Progenitor cell of endocrine pancreas (in vitro differentiated cells): ENCODE measurements at regions not wholly inside any gene's neighbourhood (a gene's known extent, or its start where the extent isn't known, plus 50 kb on each side); places are given as distances from the start of the nearest gene placed in this dataset.

Source experiments
- DNase-seq: peaks from one replicate; pipeline ENCODE4 v3.0.0; 2021; ENCODE audit warnings: low spot score; ENCODE audit not compliant: unreplicated experiment
- H3K27ac Mint-ChIP-seq: 2 replicates; pipeline ENCODE4 v1.8.0; 2021; ENCODE audit warnings: mild to moderate bottlenecking, moderate library complexity, mixed read lengths
- H3K27me3 Mint-ChIP-seq: 2 replicates; pipeline ENCODE4 v1.8.0; 2021; ENCODE audit warnings: mixed read lengths
- H3K36me3 Mint-ChIP-seq: 2 replicates; pipeline ENCODE4 v1.8.0; 2022; ENCODE audit warnings: mixed read lengths; ENCODE audit not compliant: insufficient read depth
- H3K4me1 Mint-ChIP-seq: 2 replicates; pipeline ENCODE4 v1.8.0; 2021; ENCODE audit warnings: low read depth, mixed read lengths
- H3K4me3 Mint-ChIP-seq: 2 replicates; pipeline ENCODE4 v1.8.0; 2021; ENCODE audit warnings: low read depth, mild to moderate bottlenecking, moderate library complexity, mixed read lengths
- H3K9me3 Mint-ChIP-seq: 2 replicates; pipeline ENCODE4 v1.8.0; 2021; ENCODE audit warnings: low read depth, mixed read lengths
- CTCF ChIP-seq: fragments of 200-600 bp; sonication (generic); IDR thresholded peaks from one replicate; pipeline ENCODE4 v1.5.0; 2021; ENCODE audit warnings: antibody characterized with exemption, mild to moderate bottlenecking; ENCODE audit not compliant: unreplicated experiment

- H3K27ac Mint-ChIP-seq = no peak overlapping the region
- H3K9me3 Mint-ChIP-seq = no peaks in the 10 kb centered on the region
- no peaks in the 10 kb centered on the region for H3K36me3 Mint-ChIP-seq
- DNase-seq = no peak
- peaks cover 33% of the 10 kb centered on the region for H3K27me3 Mint-ChIP-seq
- H3K4me1 Mint-ChIP-seq = no peaks in the 10 kb centered on the region
- H3K4me3 Mint-ChIP-seq = no peak overlapping the region
- no peak for TF ChIP-seq CTCF
Measured at GRCh38 chr9:135227641-135228251, 140.3 kb downstream of the OLFM1 start.

GRCh38 chr9:135228345-135228982 lies 141.0 kb downstream of the OLFM1 start:
- Mint-ChIP-seq H3K4me3 (no peak overlapping the region), H3K36me3 (no peaks in the 10 kb centered on the region), H3K27ac (no peak overlapping the region), H3K9me3 (peaks cover 3% of the 10 kb centered on the region), H3K4me1 (no peaks in the 10 kb centered on the region), H3K27me3 (peaks cover 32% of the 10 kb centered on the region)
- no peak for TF ChIP-seq CTCF
- no peak for DNase-seq

- no peak for DNase-seq
- Mint-ChIP-seq H3K4me1 (no peaks in the 10 kb centered on the region), H3K36me3 (no peaks in the 10 kb centered on the region), H3K4me3 (no peak overlapping the region), H3K27ac (no peak overlapping the region), H3K9me3 (peaks cover 7% of the 10 kb centered on the region), H3K27me3 (peaks cover 36% of the 10 kb centered on the region)
- TF ChIP-seq CTCF = no peak
Measured at GRCh38 chr9:135228983-135229625, 141.6 kb downstream of the OLFM1 start.

- peaks cover 36% of the 10 kb centered on the region for H3K27me3 Mint-ChIP-seq
- H3K4me1 Mint-ChIP-seq = no peaks in the 10 kb centered on the region
- H3K36me3 Mint-ChIP-seq = no peaks in the 10 kb centered on the region
- no peak for TF ChIP-seq CTCF
- H3K9me3 Mint-ChIP-seq = peaks cover 10% of the 10 kb centered on the region
- no peak for DNase-seq
- no peak overlapping the region for H3K4me3 Mint-ChIP-seq
- H3K27ac Mint-ChIP-seq = no peak overlapping the region
Measured at GRCh38 chr9:135229701-135230385, 142.4 kb downstream of the OLFM1 start.

GRCh38 chr9:135230386-135230765 lies 142.9 kb downstream of the OLFM1 start:
- no peak for DNase-seq
- TF ChIP-seq CTCF = no peak
- H3K4me1 Mint-ChIP-seq = no peaks in the 10 kb centered on the region
- peaks cover 36% of the 10 kb centered on the region for H3K27me3 Mint-ChIP-seq
- peaks cover 10% of the 10 kb centered on the region for H3K9me3 Mint-ChIP-seq
- no peaks in the 10 kb centered on the region for H3K36me3 Mint-ChIP-seq
- no peak overlapping the region for H3K4me3 Mint-ChIP-seq
- no peak overlapping the region for H3K27ac Mint-ChIP-seq
